AG09319 (cell line): ENCODE measurements at regions not wholly inside any gene's neighbourhood (a gene's known extent, or its start where the extent isn't known, plus 50 kb on each side); places are given as distances from the start of the nearest gene placed in this dataset.
A peak's percentile ranks its signal among the peaks of the same experiment; 100 is the strongest.

Source experiments
- DNase-seq: peaks from one replicate; pipeline ENCODE4 v3.0.0-alpha.2; 2010; ENCODE audit warnings: low read depth; ENCODE audit errors: extremely low read depth
- TF ChIP-seq, protein P1 (sequence below): IDR thresholded peaks from 2 replicates; pipeline ENCODE4 v1.5.1; 2011; ENCODE audit warnings: low read depth, mild to moderate bottlenecking, inconsistent platforms, low read length, moderate library complexity

DNA sequence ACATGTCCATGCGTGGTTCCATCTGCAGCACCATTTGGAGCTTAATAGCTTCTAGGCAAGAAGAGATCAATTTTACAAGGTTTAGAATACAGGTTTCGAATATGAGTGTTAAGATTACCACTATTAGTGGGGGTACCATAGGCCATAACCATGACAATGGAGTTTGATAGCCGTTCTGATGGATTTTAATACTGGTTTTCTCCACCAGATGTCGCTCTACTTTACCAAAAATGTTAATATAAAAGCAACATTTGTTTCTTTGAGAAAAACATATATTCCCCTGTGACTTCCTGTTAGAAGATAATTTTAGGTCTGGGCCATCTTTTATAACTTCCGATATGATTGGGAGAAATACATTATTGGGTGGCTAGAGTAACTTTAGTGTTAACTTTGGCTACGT lies 499.7 kb upstream of the POU3F4 start:
- no peak for DNase-seq
- TF ChIP-seq, protein P1, sequence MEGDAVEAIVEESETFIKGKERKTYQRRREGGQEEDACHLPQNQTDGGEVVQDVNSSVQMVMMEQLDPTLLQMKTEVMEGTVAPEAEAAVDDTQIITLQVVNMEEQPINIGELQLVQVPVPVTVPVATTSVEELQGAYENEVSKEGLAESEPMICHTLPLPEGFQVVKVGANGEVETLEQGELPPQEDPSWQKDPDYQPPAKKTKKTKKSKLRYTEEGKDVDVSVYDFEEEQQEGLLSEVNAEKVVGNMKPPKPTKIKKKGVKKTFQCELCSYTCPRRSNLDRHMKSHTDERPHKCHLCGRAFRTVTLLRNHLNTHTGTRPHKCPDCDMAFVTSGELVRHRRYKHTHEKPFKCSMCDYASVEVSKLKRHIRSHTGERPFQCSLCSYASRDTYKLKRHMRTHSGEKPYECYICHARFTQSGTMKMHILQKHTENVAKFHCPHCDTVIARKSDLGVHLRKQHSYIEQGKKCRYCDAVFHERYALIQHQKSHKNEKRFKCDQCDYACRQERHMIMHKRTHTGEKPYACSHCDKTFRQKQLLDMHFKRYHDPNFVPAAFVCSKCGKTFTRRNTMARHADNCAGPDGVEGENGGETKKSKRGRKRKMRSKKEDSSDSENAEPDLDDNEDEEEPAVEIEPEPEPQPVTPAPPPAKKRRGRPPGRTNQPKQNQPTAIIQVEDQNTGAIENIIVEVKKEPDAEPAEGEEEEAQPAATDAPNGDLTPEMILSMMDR: peak; percentile 25

DNA sequence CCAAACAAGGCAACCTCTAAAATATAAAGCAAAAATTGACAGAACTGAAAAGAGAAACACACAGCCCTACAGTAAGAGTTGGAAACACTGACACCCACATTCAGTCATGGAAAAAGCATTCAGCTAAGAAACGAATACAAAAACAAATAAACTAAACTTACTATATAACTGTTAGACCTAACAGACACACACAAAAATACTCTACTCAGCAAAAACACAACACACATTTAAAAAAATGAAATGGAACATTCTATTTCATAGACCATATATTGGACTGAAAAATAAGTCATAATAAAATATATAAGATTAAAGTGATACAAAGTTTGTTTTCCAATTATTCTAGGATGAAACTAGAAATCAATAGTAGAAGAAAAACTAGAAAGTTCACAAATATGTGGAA lies 488.8 kb upstream of the POU3F4 start:
- TF ChIP-seq, protein P1: no peak
- no peak for DNase-seq

DNA sequence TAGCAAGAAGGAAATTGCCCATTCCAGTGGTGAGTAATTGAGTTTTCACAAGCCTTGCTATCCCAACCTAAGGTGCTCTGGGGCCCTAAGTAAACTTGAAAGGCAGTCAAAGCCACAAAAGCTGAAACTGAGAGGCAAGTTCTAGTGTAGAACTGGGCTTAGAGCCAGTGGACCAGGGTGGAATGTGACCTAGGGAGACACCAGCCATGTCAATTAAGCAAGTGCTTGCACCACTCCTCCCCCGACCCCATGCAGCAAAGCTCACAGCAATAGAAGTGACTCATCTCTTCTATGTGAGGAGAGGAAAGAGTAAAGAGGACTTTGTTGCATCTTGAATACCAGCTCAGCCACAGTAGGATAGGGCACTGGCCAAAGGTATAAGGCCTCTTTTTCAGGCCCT lies 486.1 kb upstream of the POU3F4 start:
- TF ChIP-seq, protein P1: no peak
- no peak for DNase-seq
